GM12891 (cell line): ENCODE measurements at regions not wholly inside any gene's neighbourhood (a gene's known extent, or its start where the extent isn't known, plus 50 kb on each side); places are given as distances from the start of the nearest gene placed in this dataset.

Experiments
- POLR2A ChIP-seq: IDR thresholded peaks from 2 replicates; pipeline ENCODE4 v1.6.1; 2011; ENCODE audit warnings: low read depth, low read length, control low read depth
- POLR2AphosphoS5 ChIP-seq: IDR thresholded peaks from 2 replicates; pipeline ENCODE4 v1.6.1; 2011; ENCODE audit warnings: low read depth, low read length, control low read depth

- TF ChIP-seq POLR2A (no peak), POLR2AphosphoS5 (no peak)
Measured at GRCh38 chr10:89946106-89946505, 244.7 kb downstream of the KIF20B start.
